ENCODE measurements at regions not wholly inside any gene's neighbourhood (a gene's known extent, or its start where the extent isn't known, plus 50 kb on each side); places are given as distances from the start of the nearest gene placed in this dataset.

DNA sequence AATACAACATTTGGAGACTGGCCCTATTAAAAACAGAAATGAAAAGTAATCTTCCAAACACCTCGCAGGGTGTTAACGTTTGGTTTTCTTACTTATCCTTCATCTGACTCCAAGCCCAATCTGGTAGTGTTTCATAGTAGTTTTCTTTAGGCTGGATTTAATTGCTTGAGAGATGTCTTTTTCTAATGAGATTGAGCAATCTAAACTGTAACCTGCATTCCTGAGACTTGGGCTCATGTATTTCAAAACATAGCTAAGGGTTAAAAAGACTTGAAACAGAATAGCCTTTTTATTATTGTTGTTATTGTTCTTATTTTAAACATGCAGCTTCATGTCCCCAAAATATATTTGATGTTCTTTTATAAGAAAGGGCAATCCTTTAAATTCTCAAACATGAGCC, 278.9 kb downstream of the TGFB2 start:
- H3K4me3 ChIP-seq (ENCODE audit: low read depth, low read length): no peak overlapping the region
- TF ChIP-seq, protein P1, sequence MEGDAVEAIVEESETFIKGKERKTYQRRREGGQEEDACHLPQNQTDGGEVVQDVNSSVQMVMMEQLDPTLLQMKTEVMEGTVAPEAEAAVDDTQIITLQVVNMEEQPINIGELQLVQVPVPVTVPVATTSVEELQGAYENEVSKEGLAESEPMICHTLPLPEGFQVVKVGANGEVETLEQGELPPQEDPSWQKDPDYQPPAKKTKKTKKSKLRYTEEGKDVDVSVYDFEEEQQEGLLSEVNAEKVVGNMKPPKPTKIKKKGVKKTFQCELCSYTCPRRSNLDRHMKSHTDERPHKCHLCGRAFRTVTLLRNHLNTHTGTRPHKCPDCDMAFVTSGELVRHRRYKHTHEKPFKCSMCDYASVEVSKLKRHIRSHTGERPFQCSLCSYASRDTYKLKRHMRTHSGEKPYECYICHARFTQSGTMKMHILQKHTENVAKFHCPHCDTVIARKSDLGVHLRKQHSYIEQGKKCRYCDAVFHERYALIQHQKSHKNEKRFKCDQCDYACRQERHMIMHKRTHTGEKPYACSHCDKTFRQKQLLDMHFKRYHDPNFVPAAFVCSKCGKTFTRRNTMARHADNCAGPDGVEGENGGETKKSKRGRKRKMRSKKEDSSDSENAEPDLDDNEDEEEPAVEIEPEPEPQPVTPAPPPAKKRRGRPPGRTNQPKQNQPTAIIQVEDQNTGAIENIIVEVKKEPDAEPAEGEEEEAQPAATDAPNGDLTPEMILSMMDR (IDR thresholded peaks at IDR 0.05; ENCODE audit: low read depth, low read length, missing control alignments): no peak
- DNase-seq (ENCODE audit: low read depth): no peak

GRCh38 chr1:218625393-218625792, 280.3 kb downstream of the TGFB2 start:
- H3K4me3 ChIP-seq (ENCODE audit: low read depth, low read length): no peak overlapping the region
- TF ChIP-seq, protein P1 (IDR thresholded peaks at IDR 0.05; ENCODE audit: low read depth, low read length, missing control alignments): no peak
- no peak for DNase-seq (ENCODE audit: low read depth)

DNA sequence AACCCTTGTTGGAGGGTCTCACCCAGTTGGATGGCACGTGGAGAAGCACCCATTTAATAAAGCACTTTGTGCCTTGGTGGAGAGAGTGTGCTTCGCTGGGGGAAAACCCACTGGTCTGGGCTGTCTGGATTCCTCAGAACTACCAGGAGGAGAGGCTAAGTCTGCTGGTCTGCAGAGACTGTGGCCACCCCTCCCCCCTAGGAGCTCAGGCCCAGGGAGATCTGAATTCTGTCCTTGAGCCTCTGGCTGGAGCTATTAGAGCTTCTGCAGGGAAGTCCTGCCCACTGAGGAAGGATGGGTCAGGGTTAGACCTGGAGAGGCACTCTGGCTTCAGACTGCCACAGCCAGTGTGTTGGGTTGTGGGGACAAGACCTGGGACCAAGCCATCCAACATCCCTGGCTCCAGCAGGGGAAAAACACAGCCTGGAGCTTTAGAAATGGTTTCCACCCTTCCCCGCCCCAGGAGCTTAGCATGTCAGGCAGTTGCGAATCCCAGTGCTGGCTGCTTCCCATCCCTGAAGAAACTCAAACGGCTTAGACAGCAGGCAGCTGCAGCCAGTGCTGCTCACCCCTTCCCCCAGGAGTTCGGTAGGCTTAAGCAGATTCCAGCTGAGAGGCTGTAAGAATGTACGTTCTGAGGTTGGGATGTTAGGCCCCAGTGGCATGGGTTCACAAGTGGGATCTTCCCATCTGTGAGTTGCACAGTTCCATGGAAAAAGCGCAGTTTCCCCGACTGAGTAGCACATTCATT, 288.3 kb downstream of the TGFB2 start:
- no peak overlapping the region for H3K4me3 ChIP-seq (ENCODE audit: low read depth, low read length)
- TF ChIP-seq, protein P1 (IDR thresholded peaks at IDR 0.05; ENCODE audit: low read depth, low read length, missing control alignments): no peak
- DNase-seq (ENCODE audit: low read depth): no peak

- TF ChIP-seq, protein P1 (IDR thresholded peaks at IDR 0.05; ENCODE audit: low read depth, low read length, missing control alignments): no peak
- no peak overlapping the region for H3K4me3 ChIP-seq (ENCODE audit: low read depth, low read length)
- DNase-seq (ENCODE audit: low read depth): no peak
These were observed 289.1 kb downstream of the TGFB2 start for GRCh38 chr1:218634212-218634611.

DNA sequence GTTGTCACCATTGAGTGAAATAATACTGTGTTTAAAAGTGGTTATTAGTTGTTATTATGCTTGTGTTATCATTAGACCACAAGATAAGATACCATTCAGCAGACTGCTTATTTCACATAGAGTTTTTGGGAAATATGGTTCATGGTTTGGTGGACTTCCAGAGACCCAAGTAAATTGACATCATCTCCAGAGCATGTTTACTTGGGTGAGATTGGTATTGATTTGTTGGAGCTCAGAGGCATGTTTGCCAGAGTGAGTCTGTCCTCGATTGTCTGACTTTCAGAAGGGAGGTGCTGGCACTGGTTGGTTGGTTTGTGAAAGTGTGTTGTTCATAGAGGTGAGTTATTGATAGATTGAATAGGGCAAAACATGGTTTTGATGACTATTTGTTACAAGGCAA, 291.4 kb downstream of the TGFB2 start:
- no peak for DNase-seq (ENCODE audit: low read depth)
- no peak overlapping the region for H3K4me3 ChIP-seq (ENCODE audit: low read depth, low read length)
- TF ChIP-seq, protein P1 (IDR thresholded peaks at IDR 0.05; ENCODE audit: low read depth, low read length, missing control alignments): no peak

GRCh38 chr1:218640173-218640572, 295.0 kb downstream of the TGFB2 start:
- no peak overlapping the region for H3K4me3 ChIP-seq (ENCODE audit: low read depth, low read length)
- DNase-seq (ENCODE audit: low read depth): no peak
- TF ChIP-seq, protein P1 (IDR thresholded peaks at IDR 0.05; ENCODE audit: low read depth, low read length, missing control alignments): no peak

Measured in GM12864 (cell line).